Cardiac muscle cell (in vitro differentiated cells and primary cell): ENCODE measurements at regions not wholly inside any gene's neighbourhood (a gene's known extent, or its start where the extent isn't known, plus 50 kb on each side); places are given as distances from the start of the nearest gene placed in this dataset.
A peak's percentile ranks its signal among the peaks of the same experiment; 100 is the strongest.

Experiments used
- DNase-seq, 2 donors: peaks; one replicate each; pipeline versions ENCODE4 v3.0.0 to v3.0.0-alpha.2; 2010 to 2017; ENCODE audit warnings: low read depth in 1 of 2, low spot score in 1 of 2
- H3K27ac ChIP-seq: fragments of 200-600 bp; sonication (generic); 2 replicates; pipeline ENCODE4 v1.5.1; 2016
- H3K27me3 ChIP-seq: fragments of 200-600 bp; sonication (generic); 2 replicates; pipeline ENCODE4 v1.6.0; 2016; ENCODE audit warnings: control low read depth
- H3K36me3 ChIP-seq: fragments of 200-600 bp; sonication (generic); 2 replicates; pipeline ENCODE4 v1.5.1; 2016; ENCODE audit warnings: control low read depth
- H3K4me1 ChIP-seq: fragments of 200-600 bp; sonication (generic); 2 replicates; pipeline ENCODE4 v1.8.1; 2017; ENCODE audit warnings: low read depth, mild to moderate bottlenecking, mixed run types
- H3K4me3 ChIP-seq: fragments of 200-600 bp; sonication (generic); 2 replicates; pipeline ENCODE4 v1.5.1; 2016; ENCODE audit warnings: mild to moderate bottlenecking
- H3K9me3 ChIP-seq: fragments of 200-600 bp; sonication (generic); 2 replicates; pipeline ENCODE4 v1.5.1; 2017; ENCODE audit warnings: low read depth, mild to moderate bottlenecking, control low read depth
- CTCF ChIP-seq: IDR thresholded peaks from 2 replicates; pipeline ENCODE4 v1.5.1; 2012; ENCODE audit warnings: low read depth, mild to moderate bottlenecking, low read length

DNA sequence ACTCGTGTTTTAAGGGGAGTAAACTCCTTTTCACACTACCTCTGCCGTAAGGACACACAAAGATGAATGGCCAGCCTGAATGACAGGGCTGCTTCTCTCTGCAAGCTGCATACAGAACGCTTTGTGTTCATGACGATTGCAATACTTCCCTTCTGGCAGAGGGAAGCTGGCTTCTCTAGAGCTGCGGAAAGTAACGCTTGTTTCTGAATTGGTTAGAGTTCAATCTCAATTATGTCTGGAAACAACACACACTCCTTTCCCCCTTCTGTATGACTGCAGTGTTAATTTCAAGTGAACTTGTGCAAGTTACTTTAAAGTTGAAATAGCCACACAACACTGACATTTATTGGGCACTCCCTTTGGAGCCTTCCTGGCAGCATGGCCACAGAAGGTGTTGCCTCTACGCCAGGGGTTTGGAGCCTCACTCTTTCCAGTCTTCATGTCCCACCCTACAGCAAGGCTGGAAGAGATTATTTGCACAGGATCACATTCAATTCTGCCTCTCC is 242.6 kb downstream of the NDFIP2 start:
- Histone ChIP-seq H3K4me1 (peaks cover 35% of the 10 kb centered on the region), H3K36me3 (no peaks in the 10 kb centered on the region), H3K27ac (peak overlapping the region; percentile 31), H3K27me3 (no peaks in the 10 kb centered on the region), H3K4me3 (no peak overlapping the region), H3K9me3 (no peaks in the 10 kb centered on the region)
- peak; percentile 13 to 27 for DNase-seq
- TF ChIP-seq CTCF = no peak

DNA sequence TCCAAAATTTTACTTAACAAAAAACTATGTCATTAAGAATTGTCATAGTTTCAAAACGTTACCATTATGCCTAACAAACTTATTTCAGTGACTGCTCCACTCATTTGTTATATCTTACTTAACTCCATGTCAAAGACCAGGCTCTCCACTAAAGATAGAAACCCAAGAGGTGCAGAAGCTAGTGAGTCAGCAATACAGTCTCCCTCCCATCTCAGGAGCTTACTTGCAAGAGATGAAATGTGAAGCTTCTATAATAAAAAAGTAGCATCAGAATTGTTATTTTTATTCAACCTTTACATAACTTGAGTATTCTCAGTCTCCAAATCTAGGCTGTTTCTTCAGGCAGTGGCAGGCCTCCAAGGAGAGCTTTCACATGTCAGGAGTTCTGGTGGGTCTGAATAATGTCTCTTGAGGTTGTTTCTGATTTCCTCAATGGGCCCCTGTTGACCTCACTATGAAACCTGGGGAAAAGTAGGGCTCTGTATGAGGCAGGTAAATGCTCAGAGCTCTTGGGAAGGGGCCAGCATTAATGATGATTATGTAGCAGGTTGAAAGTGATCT is 242.0 kb downstream of the NDFIP2 start:
- no peak for TF ChIP-seq CTCF
- H3K27ac ChIP-seq = peak overlapping the region; percentile 31
- DNase-seq = no peak
- no peaks in the 10 kb centered on the region for H3K27me3 ChIP-seq
- H3K36me3 ChIP-seq = no peaks in the 10 kb centered on the region
- H3K4me1 ChIP-seq = peaks cover 35% of the 10 kb centered on the region
- H3K9me3 ChIP-seq = no peaks in the 10 kb centered on the region
- H3K4me3 ChIP-seq = no peak overlapping the region

DNA sequence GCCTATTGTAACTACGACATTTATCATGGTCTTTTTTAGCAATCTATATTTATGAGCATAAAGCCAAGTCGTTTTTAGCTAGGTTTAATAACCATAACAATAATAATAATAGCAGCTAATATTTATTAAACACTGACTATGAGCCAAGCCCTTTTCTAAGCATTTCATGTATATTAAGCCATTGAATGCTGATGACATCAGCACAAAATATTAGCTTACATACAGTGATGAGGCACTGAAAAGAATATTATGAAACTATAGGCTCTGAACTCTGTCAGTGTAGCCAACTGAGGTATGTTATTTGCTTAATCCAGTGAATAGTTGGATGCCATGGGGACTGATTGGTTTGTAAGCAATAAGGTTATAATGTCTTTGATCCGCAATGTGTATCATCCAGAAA is 235.2 kb downstream of the NDFIP2 start:
- Histone ChIP-seq H3K27ac (no peak overlapping the region), H3K4me3 (no peak overlapping the region), H3K36me3 (no peaks in the 10 kb centered on the region), H3K27me3 (no peaks in the 10 kb centered on the region), H3K4me1 (no peaks in the 10 kb centered on the region), H3K9me3 (no peaks in the 10 kb centered on the region)
- TF ChIP-seq CTCF = no peak
- no peak for DNase-seq

DNA sequence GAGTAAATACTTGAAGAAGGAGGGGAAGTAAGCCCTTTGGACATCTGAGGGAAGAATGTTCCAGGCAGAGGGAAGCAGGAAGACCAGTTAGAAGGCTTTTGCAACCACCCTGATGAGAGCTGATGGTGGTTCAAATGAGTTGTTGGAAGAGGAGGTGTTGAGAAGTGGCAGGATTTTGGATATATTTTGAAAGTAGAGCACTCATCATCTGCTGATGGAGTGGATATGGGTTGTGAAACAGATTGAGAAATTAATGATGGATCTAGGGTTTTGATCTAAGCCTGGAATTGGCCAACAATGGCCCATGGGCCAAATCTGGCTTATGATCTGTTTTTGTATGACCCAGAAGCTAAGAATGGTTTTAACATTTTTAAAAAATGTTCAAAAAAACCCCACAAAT is 230.7 kb downstream of the NDFIP2 start:
- no peak for TF ChIP-seq CTCF
- peak in 1 of 2 donors; percentile 24 for DNase-seq

DNA sequence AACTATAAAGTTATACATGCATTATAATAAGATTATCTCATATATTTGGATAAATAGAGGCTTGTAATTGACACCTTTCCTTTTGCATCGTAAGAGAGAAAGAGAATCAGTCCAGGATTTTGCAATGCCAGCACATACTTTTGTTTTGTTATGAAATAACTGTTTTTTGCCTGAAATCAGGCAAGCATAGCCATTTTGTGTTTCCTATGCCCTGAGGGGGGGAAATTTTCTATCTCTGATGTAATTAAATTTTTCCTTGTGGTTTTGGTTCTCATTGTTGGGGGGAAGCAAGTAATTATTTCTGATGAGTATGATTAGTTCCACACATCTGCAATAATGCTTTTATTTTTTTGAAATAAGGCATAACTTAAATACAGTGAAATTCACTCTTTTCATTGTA is 229.4 kb downstream of the NDFIP2 start:
- Histone ChIP-seq H3K27me3 (no peaks in the 10 kb centered on the region), H3K36me3 (no peaks in the 10 kb centered on the region), H3K27ac (no peak overlapping the region), H3K9me3 (no peaks in the 10 kb centered on the region), H3K4me1 (no peaks in the 10 kb centered on the region), H3K4me3 (no peak overlapping the region)
- peak in 1 of 2 donors; percentile 71 for DNase-seq
- TF ChIP-seq CTCF = no peak

More for the DNA sequence above, 230.7 kb downstream of the NDFIP2 start:
- Histone ChIP-seq H3K4me3 (no peak overlapping the region), H3K36me3 (no peaks in the 10 kb centered on the region), H3K27ac (no peak overlapping the region), H3K4me1 (no peaks in the 10 kb centered on the region), H3K9me3 (no peaks in the 10 kb centered on the region), H3K27me3 (no peaks in the 10 kb centered on the region)
